PC-9 (cell line): ENCODE measurements at regions not wholly inside any gene's neighbourhood (a gene's known extent, or its start where the extent isn't known, plus 50 kb on each side); places are given as distances from the start of the nearest gene placed in this dataset.

Source experiments
- BruUV-seq: library from RNA; stranded (reverse); fragments of 400-500 nt; replicated peaks from 2 replicates; lab custom pipeline; 2021; lab: Mats Ljungman, UMichigan
- CTCF ChIA-PET: fragments of 300-600 bp; sonication (Branson Sonifier 250); formaldehyde crosslinking; loops from one replicate; lab custom pipeline; 2022; ENCODE audit warnings: antibody characterized with exemption; lab: Charles Lee
- POLR2A ChIA-PET: fragments of 300-600 bp; sonication (Branson Sonifier 250); formaldehyde crosslinking; loops from one replicate; lab custom pipeline; 2022; ENCODE audit warnings: antibody characterized with exemption; ENCODE audit not compliant: unreplicated experiment; lab: Charles Lee
- DNase-seq, 2 experiments: peaks; one replicate each; pipeline versions ENCODE4 v3.0.0 to v3.0.0-alpha.2; 2015 to 2022; ENCODE audit warnings: mixed read lengths in 1 of 2
- H2AFZ ChIP-seq: fragments of 200-600 bp; sonication (generic); 2 replicates; pipeline ENCODE4 v1.8.1; 2017; ENCODE audit warnings: antibody characterized with exemption
- H3F3A ChIP-seq: fragments of 200-600 bp; sonication (generic); 2 replicates; pipeline ENCODE4 v1.8.1; 2017; ENCODE audit warnings: antibody characterized with exemption, mild to moderate bottlenecking, low read depth; ENCODE audit not compliant: insufficient read depth
- H3K27ac ChIP-seq: fragments of 200-600 bp; sonication (generic); 2 replicates; pipeline ENCODE4 v1.6.1; 2016; ENCODE audit warnings: mixed run types
- H3K27me3 ChIP-seq: fragments of 200-600 bp; sonication (generic); 2 replicates; pipeline ENCODE4 v1.6.1; 2016; ENCODE audit warnings: low read depth, mixed run types; ENCODE audit not compliant: insufficient read depth
- H3K36me3 ChIP-seq: fragments of 200-600 bp; sonication (generic); 2 replicates; pipeline ENCODE4 v1.6.1; 2016; ENCODE audit warnings: low read depth, mixed run types
- H3K4me1 ChIP-seq: fragments of 200-600 bp; sonication (generic); replicated peaks from 2 replicates; pipeline ENCODE4 v1.6.1; 2016; ENCODE audit warnings: mixed run types; ENCODE audit not compliant: insufficient read depth
- H3K4me2 ChIP-seq: fragments of 200-600 bp; sonication (generic); 2 replicates; pipeline ENCODE4 v1.6.1; 2017; ENCODE audit warnings: mixed run types
- H3K4me3 ChIP-seq: fragments of 200-600 bp; sonication (generic); 2 replicates; pipeline ENCODE4 v1.6.1; 2016; ENCODE audit warnings: mixed run types
- H3K79me2 ChIP-seq: fragments of 200-600 bp; sonication (generic); 2 replicates; pipeline ENCODE4 v1.6.1; 2017; ENCODE audit warnings: low read depth, mixed run types
- H3K9me2 ChIP-seq: fragments of 200-600 bp; sonication (generic); 2 replicates; pipeline ENCODE4 v1.8.1; 2017; ENCODE audit warnings: mild to moderate bottlenecking; ENCODE audit not compliant: insufficient read depth
- H3K9me3 ChIP-seq: fragments of 200-600 bp; sonication (generic); 2 replicates; pipeline ENCODE4 v1.8.1; 2016; ENCODE audit warnings: low read depth; ENCODE audit not compliant: insufficient read depth
- H4K20me1 ChIP-seq: fragments of 200-600 bp; sonication (generic); 2 replicates; pipeline ENCODE4 v1.8.1; 2017; ENCODE audit not compliant: insufficient read depth
- CTCF ChIP-seq: fragments of 200-600 bp; sonication (generic); conservative IDR thresholded peaks from 2 replicates; pipeline ENCODE4 v1.6.1; 2017; ENCODE audit warnings: mixed run types, antibody characterized with exemption, mild to moderate bottlenecking, moderate library complexity
- EZH2 ChIP-seq: fragments of 200-600 bp; sonication (generic); IDR thresholded peaks from 2 replicates; pipeline ENCODE4 v1.8.0; 2017; ENCODE audit warnings: antibody characterized with exemption, low read depth
- intact Hi-C: fragments of 100-400 bp; cut with micrococcal nuclease; formaldehyde crosslinking; loops from one replicate; pipeline ENCODE4 v1.10.0; 2022; ENCODE audit not compliant: unreplicated experiment

GRCh38 chr5:124110942-124111341 lies 599.0 kb downstream of the CSNK1G3 start:
- POLR2A ChIA-PET = no interaction called here
- no peaks in the 10 kb centered on the region for H3K36me3 ChIP-seq
- intact Hi-C loops = no loop called here
- no peaks in the 10 kb centered on the region for H3K79me2 ChIP-seq
- no peak overlapping the region for H3K4me3 ChIP-seq
- no peak for DNase-seq
- no peaks in the 10 kb centered on the region for H3K9me3 ChIP-seq
- no peaks in the 10 kb centered on the region for H3K9me2 ChIP-seq
- no peaks in the 10 kb centered on the region for H3K27me3 ChIP-seq
- no peaks in the 10 kb centered on the region for H4K20me1 ChIP-seq
- no peaks in the 10 kb centered on the region for H3F3A ChIP-seq
- no peak overlapping the region for H3K4me2 ChIP-seq
- H3K4me1 ChIP-seq = no peaks in the 10 kb centered on the region
- TF ChIP-seq CTCF (no peak), EZH2 (no peak)
- no peak overlapping the region for H3K27ac ChIP-seq
- no peak overlapping the region for H2AFZ ChIP-seq
- BruUV-seq = no TSS peak
- CTCF ChIA-PET = no interaction called here

- H3K27ac ChIP-seq = no peak overlapping the region
- intact Hi-C loops = no loop called here
- DNase-seq = no peak
- no peaks in the 10 kb centered on the region for H3K27me3 ChIP-seq
- H2AFZ ChIP-seq = no peak overlapping the region
- H3K36me3 ChIP-seq = no peaks in the 10 kb centered on the region
- no peaks in the 10 kb centered on the region for H3K79me2 ChIP-seq
- no peaks in the 10 kb centered on the region for H3K9me3 ChIP-seq
- H3F3A ChIP-seq = no peaks in the 10 kb centered on the region
- H4K20me1 ChIP-seq = no peaks in the 10 kb centered on the region
- CTCF ChIA-PET = no interaction called here
- POLR2A ChIA-PET = no interaction called here
- no peak overlapping the region for H3K4me3 ChIP-seq
- no TSS peak for BruUV-seq
- no peak overlapping the region for H3K4me2 ChIP-seq
- no peaks in the 10 kb centered on the region for H3K4me1 ChIP-seq
- no peak for TF ChIP-seq CTCF
- no peak for TF ChIP-seq EZH2
- H3K9me2 ChIP-seq = no peaks in the 10 kb centered on the region
Measured at GRCh38 chr5:124105326-124105725, 593.3 kb downstream of the CSNK1G3 start.

GRCh38 chr5:124104821-124105220 lies 592.8 kb downstream of the CSNK1G3 start:
- no peak overlapping the region for H3K4me3 ChIP-seq
- H3K4me2 ChIP-seq = no peak overlapping the region
- ChIA-PET POLR2A (no interaction called here), CTCF (no interaction called here)
- no peaks in the 10 kb centered on the region for H3F3A ChIP-seq
- H3K79me2 ChIP-seq = no peaks in the 10 kb centered on the region
- intact Hi-C loops = no loop called here
- no peaks in the 10 kb centered on the region for H4K20me1 ChIP-seq
- no peak overlapping the region for H3K27ac ChIP-seq
- no peak for TF ChIP-seq CTCF
- TF ChIP-seq EZH2 = no peak
- no TSS peak for BruUV-seq
- no peaks in the 10 kb centered on the region for H3K36me3 ChIP-seq
- H3K9me2 ChIP-seq = no peaks in the 10 kb centered on the region
- DNase-seq = no peak
- H3K9me3 ChIP-seq = no peaks in the 10 kb centered on the region
- no peak overlapping the region for H2AFZ ChIP-seq
- no peaks in the 10 kb centered on the region for H3K4me1 ChIP-seq
- no peaks in the 10 kb centered on the region for H3K27me3 ChIP-seq
